T-helper 2 cell treated with Interferon-gamma antibody and Interleukin-4, amounts not matched to agents 5 μg/mL and 100 μg/mL, for 36 hours (primary cell): ENCODE measurements at regions not wholly inside any gene's neighbourhood (a gene's known extent, or its start where the extent isn't known, plus 50 kb on each side); places are given as distances from the start of the nearest gene placed in this dataset.

Experiments used
- DNase-seq: peaks from one replicate; pipeline ENCODE4 v3.0.0; 2021; ENCODE audit warnings: low spot score
- H3K27ac Mint-ChIP-seq: one replicate; pipeline ENCODE4 v1.8.0; 2021; ENCODE audit warnings: mild to moderate bottlenecking, mixed read lengths
- H3K27me3 Mint-ChIP-seq: one replicate; pipeline ENCODE4 v1.8.0; 2021; ENCODE audit warnings: low read depth, mixed read lengths
- H3K36me3 Mint-ChIP-seq: one replicate; pipeline ENCODE4 v1.8.0; 2021; ENCODE audit warnings: low read depth, mixed read lengths
- H3K4me1 Mint-ChIP-seq: one replicate; pipeline ENCODE4 v1.8.0; 2021; ENCODE audit warnings: low read depth, mixed read lengths
- H3K4me3 Mint-ChIP-seq: one replicate; pipeline ENCODE4 v1.8.0; 2022; ENCODE audit warnings: mild to moderate bottlenecking, moderate library complexity, mixed read lengths
- H3K9me3 Mint-ChIP-seq: one replicate; pipeline ENCODE4 v1.8.0; 2021; ENCODE audit warnings: mixed read lengths

DNA sequence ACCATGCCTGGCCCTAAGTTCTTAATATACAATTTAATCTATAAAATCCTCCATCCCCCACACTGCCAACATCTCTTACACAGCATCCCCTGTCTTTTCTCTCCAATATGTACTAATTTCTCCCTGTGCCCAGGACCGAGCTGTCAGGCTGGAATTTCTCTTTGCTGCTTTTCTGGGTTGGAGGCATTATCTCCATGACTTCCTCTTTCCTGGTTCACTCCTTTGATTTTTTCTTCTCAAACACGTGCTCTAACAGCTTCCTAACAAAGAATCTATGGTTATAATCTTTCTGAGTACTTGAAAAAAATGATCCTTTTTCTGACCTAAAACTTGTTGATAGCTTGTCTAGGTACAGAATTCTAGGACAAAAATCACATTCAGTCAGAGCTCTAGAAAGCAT lies 112.8 kb downstream of the C1D start:
- H3K27me3 Mint-ChIP-seq, result peaks cover 6% of the 10 kb centered on the region
- no peak overlapping the region for H3K27ac Mint-ChIP-seq
- peaks cover 4% of the 10 kb centered on the region for H3K4me1 Mint-ChIP-seq
- no peak overlapping the region for H3K4me3 Mint-ChIP-seq
- no peak for DNase-seq
- H3K9me3 Mint-ChIP-seq, result no peaks in the 10 kb centered on the region
- H3K36me3 Mint-ChIP-seq, result no peaks in the 10 kb centered on the region

DNA sequence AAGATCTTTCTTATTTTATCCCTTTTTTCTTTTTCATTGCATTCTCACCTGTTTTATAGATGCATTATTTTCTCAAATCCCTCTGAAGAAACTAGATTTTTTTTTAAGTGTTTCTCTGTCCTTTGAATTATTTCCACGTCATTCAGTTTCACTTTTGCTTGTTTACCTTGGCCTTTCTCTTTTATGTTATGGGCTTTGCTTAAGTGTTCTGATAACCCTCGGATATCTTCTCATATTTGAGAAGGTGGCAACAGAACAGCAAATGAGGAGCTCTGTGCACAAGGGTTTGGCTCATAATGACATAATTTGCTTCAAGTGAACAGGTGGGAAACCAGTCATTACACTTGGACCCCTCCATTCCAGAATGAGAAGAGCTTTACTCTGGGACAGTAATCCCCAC lies 111.9 kb downstream of the C1D start:
- no peaks in the 10 kb centered on the region for H3K36me3 Mint-ChIP-seq
- H3K4me3 Mint-ChIP-seq, result no peak overlapping the region
- peaks cover 4% of the 10 kb centered on the region for H3K4me1 Mint-ChIP-seq
- H3K27me3 Mint-ChIP-seq, result peaks cover 6% of the 10 kb centered on the region
- H3K9me3 Mint-ChIP-seq, result no peaks in the 10 kb centered on the region
- H3K27ac Mint-ChIP-seq, result no peak overlapping the region
- DNase-seq, result no peak

- peaks cover 4% of the 10 kb centered on the region for H3K4me1 Mint-ChIP-seq
- no peaks in the 10 kb centered on the region for H3K36me3 Mint-ChIP-seq
- no peak overlapping the region for H3K4me3 Mint-ChIP-seq
- no peak for DNase-seq
- no peak overlapping the region for H3K27ac Mint-ChIP-seq
- no peaks in the 10 kb centered on the region for H3K9me3 Mint-ChIP-seq
- peaks cover 6% of the 10 kb centered on the region for H3K27me3 Mint-ChIP-seq
These were observed 110.7 kb downstream of the C1D start for GRCh38 chr2:67952066-67952465.

- no peak for DNase-seq
- no peak overlapping the region for H3K4me3 Mint-ChIP-seq
- no peaks in the 10 kb centered on the region for H3K9me3 Mint-ChIP-seq
- H3K27ac Mint-ChIP-seq, result no peak overlapping the region
- H3K27me3 Mint-ChIP-seq, result peaks cover 6% of the 10 kb centered on the region
- H3K4me1 Mint-ChIP-seq, result peaks cover 4% of the 10 kb centered on the region
- H3K36me3 Mint-ChIP-seq, result no peaks in the 10 kb centered on the region
These were observed 108.6 kb downstream of the C1D start for GRCh38 chr2:67954093-67954748.

- no peak for DNase-seq
- no peak overlapping the region for H3K4me3 Mint-ChIP-seq
- H3K9me3 Mint-ChIP-seq, result no peaks in the 10 kb centered on the region
- no peaks in the 10 kb centered on the region for H3K27me3 Mint-ChIP-seq
- peaks cover under 1% of the 10 kb centered on the region for H3K4me1 Mint-ChIP-seq
- no peak overlapping the region for H3K27ac Mint-ChIP-seq
- H3K36me3 Mint-ChIP-seq, result no peaks in the 10 kb centered on the region
These were observed 106.8 kb downstream of the C1D start for GRCh38 chr2:67955748-67956603.

DNA sequence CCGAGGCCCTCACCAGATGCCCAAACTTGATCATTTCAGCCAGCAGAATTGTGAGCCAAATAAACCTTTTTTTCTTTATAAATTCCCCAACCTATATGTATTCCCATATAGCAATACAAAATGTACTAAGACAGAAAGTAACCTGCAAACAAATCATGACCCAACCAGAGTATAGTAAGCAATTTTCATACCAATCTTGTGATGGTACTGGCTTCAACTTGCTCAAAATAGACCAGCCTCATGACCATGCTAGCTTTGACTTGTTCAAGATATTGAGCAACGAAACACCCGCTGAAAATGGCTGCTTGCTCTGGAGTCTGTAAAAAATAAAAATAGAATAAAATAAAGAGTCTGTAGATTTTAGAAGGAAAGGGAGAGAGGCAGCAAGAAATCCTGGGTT lies 97.6 kb downstream of the C1D start:
- Mint-ChIP-seq H3K27ac (no peak overlapping the region), H3K27me3 (no peaks in the 10 kb centered on the region), H3K4me1 (no peaks in the 10 kb centered on the region), H3K4me3 (no peak overlapping the region), H3K9me3 (no peaks in the 10 kb centered on the region), H3K36me3 (no peaks in the 10 kb centered on the region)
- DNase-seq, result no peak

DNA sequence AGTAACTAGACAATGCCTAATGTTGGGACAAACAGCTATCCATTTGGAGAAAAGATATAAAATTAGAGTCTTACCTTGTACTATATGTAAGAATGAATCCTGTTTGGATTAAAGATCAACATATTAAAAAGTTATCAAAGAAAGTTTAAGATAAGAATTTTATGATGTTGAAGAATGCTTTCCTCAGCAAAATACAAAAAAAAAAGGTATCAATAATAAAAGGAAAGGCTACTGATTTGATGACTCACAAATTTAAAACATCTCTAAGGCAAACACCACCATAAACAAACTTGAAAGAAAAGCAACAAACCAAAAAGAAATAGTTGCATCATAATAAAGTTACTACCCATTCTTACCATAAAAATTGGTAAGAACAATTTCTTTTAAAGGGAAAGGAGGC lies 92.7 kb downstream of the C1D start:
- no peak for DNase-seq
- H3K36me3 Mint-ChIP-seq, result no peaks in the 10 kb centered on the region
- no peak overlapping the region for H3K4me3 Mint-ChIP-seq
- H3K27me3 Mint-ChIP-seq, result peaks cover under 1% of the 10 kb centered on the region
- H3K27ac Mint-ChIP-seq, result no peak overlapping the region
- H3K9me3 Mint-ChIP-seq, result no peaks in the 10 kb centered on the region
- no peaks in the 10 kb centered on the region for H3K4me1 Mint-ChIP-seq

DNA sequence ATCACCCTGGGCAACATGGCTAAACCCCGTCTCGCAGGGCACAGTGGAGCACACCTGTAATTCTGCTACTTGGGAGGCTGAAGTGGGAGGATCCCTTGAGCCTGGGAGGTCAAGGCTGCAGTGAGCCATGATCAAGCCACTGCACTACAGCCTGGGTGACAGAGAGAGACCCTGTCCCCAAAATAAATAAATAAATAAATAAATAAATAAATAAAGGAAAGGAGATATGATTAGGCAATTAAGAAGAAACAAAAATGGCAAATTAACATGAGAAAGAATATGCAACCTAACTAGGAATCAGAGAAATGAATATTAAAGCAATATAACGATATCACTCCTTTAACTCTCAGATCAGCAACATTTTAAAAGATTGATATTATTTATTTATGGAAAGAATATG lies 92.3 kb downstream of the C1D start:
- Mint-ChIP-seq H3K27me3 (peaks cover 3% of the 10 kb centered on the region), H3K4me3 (no peak overlapping the region), H3K9me3 (no peaks in the 10 kb centered on the region), H3K4me1 (no peaks in the 10 kb centered on the region), H3K36me3 (no peaks in the 10 kb centered on the region), H3K27ac (no peak overlapping the region)
- DNase-seq, result no peak

- H3K4me1 Mint-ChIP-seq, result no peaks in the 10 kb centered on the region
- no peaks in the 10 kb centered on the region for H3K9me3 Mint-ChIP-seq
- no peak overlapping the region for H3K27ac Mint-ChIP-seq
- H3K27me3 Mint-ChIP-seq, result peaks cover 3% of the 10 kb centered on the region
- DNase-seq, result no peak
- H3K4me3 Mint-ChIP-seq, result no peak overlapping the region
- no peaks in the 10 kb centered on the region for H3K36me3 Mint-ChIP-seq
These were observed 88.0 kb downstream of the C1D start for GRCh38 chr2:67974559-67975430.

GRCh38 chr2:67977464-67977863 lies 85.3 kb downstream of the C1D start:
- no peaks in the 10 kb centered on the region for H3K4me1 Mint-ChIP-seq
- no peak for DNase-seq
- no peak overlapping the region for H3K4me3 Mint-ChIP-seq
- H3K9me3 Mint-ChIP-seq, result no peaks in the 10 kb centered on the region
- H3K27ac Mint-ChIP-seq, result no peak overlapping the region
- H3K27me3 Mint-ChIP-seq, result peaks cover 3% of the 10 kb centered on the region
- no peaks in the 10 kb centered on the region for H3K36me3 Mint-ChIP-seq

- Mint-ChIP-seq H3K27ac (no peak overlapping the region), H3K9me3 (no peaks in the 10 kb centered on the region), H3K4me1 (no peaks in the 10 kb centered on the region), H3K4me3 (no peak overlapping the region), H3K36me3 (no peaks in the 10 kb centered on the region), H3K27me3 (no peaks in the 10 kb centered on the region)
- DNase-seq, result no peak
These were observed 79.8 kb downstream of the C1D start for GRCh38 chr2:67982956-67983355.

DNA sequence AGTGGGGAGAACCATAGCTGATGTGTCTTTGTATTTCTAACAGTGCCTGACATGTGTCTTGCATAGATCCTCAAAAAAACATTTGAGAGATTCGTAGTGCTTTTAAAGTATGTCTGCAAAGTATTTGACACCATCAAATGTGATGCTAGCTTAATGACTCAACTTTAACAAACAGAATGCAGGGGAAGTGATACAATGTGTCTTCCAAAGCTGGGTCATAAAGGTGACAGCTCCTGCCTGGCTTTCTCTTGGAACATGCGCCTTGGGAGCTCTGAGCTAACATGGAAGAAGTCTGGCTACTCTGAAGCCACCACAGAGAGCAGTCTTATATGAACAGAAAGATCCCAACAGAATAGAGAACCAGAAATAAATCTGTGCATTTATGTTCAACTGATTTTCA lies 78.2 kb downstream of the C1D start:
- no peaks in the 10 kb centered on the region for H3K4me1 Mint-ChIP-seq
- H3K27ac Mint-ChIP-seq, result no peak overlapping the region
- H3K4me3 Mint-ChIP-seq, result no peak overlapping the region
- H3K9me3 Mint-ChIP-seq, result no peaks in the 10 kb centered on the region
- no peaks in the 10 kb centered on the region for H3K27me3 Mint-ChIP-seq
- H3K36me3 Mint-ChIP-seq, result no peaks in the 10 kb centered on the region
- DNase-seq, result no peak

DNA sequence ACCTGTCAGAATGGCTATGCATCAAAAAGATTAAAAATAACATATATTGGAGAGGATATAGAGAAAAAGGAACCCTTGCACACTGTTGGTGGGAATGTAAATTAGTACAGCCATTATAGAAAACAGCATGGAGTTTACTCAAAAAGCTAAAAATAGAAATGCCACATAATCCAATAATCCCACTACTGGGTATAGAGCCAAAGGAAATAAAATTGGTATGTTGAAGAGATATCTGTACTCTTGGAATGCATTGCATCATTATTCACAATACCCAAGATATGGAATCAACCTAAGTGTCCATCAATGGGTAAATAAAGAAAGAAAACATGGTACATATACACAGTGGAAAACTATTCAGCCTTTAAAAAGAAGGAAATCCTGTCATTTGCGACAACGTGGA lies 77.2 kb downstream of the C1D start:
- no peak overlapping the region for H3K4me3 Mint-ChIP-seq
- H3K27ac Mint-ChIP-seq, result no peak overlapping the region
- no peaks in the 10 kb centered on the region for H3K27me3 Mint-ChIP-seq
- H3K36me3 Mint-ChIP-seq, result no peaks in the 10 kb centered on the region
- DNase-seq, result no peak
- no peaks in the 10 kb centered on the region for H3K9me3 Mint-ChIP-seq
- no peaks in the 10 kb centered on the region for H3K4me1 Mint-ChIP-seq

GRCh38 chr2:67986258-67986657 lies 76.5 kb downstream of the C1D start:
- H3K9me3 Mint-ChIP-seq, result no peaks in the 10 kb centered on the region
- H3K36me3 Mint-ChIP-seq, result no peaks in the 10 kb centered on the region
- H3K27me3 Mint-ChIP-seq, result no peaks in the 10 kb centered on the region
- DNase-seq, result no peak
- H3K4me3 Mint-ChIP-seq, result no peak overlapping the region
- no peaks in the 10 kb centered on the region for H3K4me1 Mint-ChIP-seq
- H3K27ac Mint-ChIP-seq, result no peak overlapping the region
